ENCODE measurements at regions not wholly inside any gene's neighbourhood (a gene's known extent, or its start where the extent isn't known, plus 50 kb on each side); places are given as distances from the start of the nearest gene placed in this dataset.

DNA sequence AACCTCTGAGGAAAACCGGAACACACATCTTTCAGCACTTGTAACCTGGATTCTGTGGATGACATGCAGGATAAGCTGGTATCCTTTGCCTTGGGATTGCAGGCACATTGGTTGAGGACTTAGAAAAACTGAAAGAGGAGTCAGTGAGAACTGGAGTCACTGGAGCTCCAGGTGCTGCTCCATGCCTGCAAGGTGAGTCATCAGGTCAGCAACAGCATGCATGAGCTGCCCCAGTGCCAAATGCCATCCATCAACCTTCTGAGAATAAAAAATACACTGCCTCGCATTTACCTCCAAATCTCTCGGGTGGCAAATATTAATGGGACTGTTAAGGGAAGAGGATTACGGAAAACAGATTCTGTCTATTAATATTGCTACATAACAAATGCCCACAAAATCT is 729.1 kb downstream of the NTRK3 start:
- TF ChIP-seq POLR2AphosphoS2 (conservative IDR thresholded peaks at IDR 0.05; ENCODE audit: low read length) (no peak), HOXB5 (CRISPR knock-in tag; IDR thresholded peaks at IDR 0.05) (no peak), KDM5A (IDR thresholded peaks at IDR 0.05) (no peak), HOXA7 (CRISPR knock-in tag; IDR thresholded peaks at IDR 0.05) (no peak), KDM1A (IDR thresholded peaks at IDR 0.05; ENCODE audit: low read depth) (no peak), MAFK (IDR thresholded peaks at IDR 0.05; ENCODE audit: partially characterized antibody) (no peak), RCOR1 (IDR thresholded peaks at IDR 0.05; ENCODE audit: low read depth, low read length) (no peak), JUN (IDR thresholded peaks at IDR 0.05) (no peak), POLR2A (IDR thresholded peaks at IDR 0.05; ENCODE audit: low read length) (no peak), EP300 (IDR thresholded peaks at IDR 0.05) (no peak)
- TF ChIP-seq, protein P1, sequence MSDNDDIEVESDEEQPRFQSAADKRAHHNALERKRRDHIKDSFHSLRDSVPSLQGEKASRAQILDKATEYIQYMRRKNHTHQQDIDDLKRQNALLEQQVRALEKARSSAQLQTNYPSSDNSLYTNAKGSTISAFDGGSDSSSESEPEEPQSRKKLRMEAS (IDR thresholded peaks at IDR 0.05), result no peak
- TF ChIP-seq, protein P2, sequence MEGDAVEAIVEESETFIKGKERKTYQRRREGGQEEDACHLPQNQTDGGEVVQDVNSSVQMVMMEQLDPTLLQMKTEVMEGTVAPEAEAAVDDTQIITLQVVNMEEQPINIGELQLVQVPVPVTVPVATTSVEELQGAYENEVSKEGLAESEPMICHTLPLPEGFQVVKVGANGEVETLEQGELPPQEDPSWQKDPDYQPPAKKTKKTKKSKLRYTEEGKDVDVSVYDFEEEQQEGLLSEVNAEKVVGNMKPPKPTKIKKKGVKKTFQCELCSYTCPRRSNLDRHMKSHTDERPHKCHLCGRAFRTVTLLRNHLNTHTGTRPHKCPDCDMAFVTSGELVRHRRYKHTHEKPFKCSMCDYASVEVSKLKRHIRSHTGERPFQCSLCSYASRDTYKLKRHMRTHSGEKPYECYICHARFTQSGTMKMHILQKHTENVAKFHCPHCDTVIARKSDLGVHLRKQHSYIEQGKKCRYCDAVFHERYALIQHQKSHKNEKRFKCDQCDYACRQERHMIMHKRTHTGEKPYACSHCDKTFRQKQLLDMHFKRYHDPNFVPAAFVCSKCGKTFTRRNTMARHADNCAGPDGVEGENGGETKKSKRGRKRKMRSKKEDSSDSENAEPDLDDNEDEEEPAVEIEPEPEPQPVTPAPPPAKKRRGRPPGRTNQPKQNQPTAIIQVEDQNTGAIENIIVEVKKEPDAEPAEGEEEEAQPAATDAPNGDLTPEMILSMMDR (IDR thresholded peaks at IDR 0.05), result no peak
